Panc1 (cell line): ENCODE measurements at regions not wholly inside any gene's neighbourhood (a gene's known extent, or its start where the extent isn't known, plus 50 kb on each side); places are given as distances from the start of the nearest gene placed in this dataset.
A peak's percentile ranks its signal among the peaks of the same experiment; 100 is the strongest.

Experiments
- ATAC-seq: fragments of 200-7000 bp; cut with Tn5 transposase; 2 replicates; pipeline ENCODE4 v1.9.1; 2020; ENCODE audit warnings: mild to moderate bottlenecking, moderate library complexity
- BruUV-seq: library from RNA; stranded (reverse); fragments of 400-500 nt; replicated peaks from 2 replicates; lab custom pipeline; 2021; lab: Mats Ljungman, UMichigan
- CTCF ChIA-PET: fragments of 300-600 bp; sonication (Branson Sonifier 250); formaldehyde crosslinking; loops from one replicate; lab custom pipeline; 2022; ENCODE audit warnings: antibody characterized with exemption; lab: Charles Lee
- POLR2A ChIA-PET: fragments of 300-600 bp; sonication (Branson Sonifier 250); formaldehyde crosslinking; loops from one replicate; lab custom pipeline; 2022; ENCODE audit warnings: antibody characterized with exemption; lab: Charles Lee
- DNase-seq: peaks from one replicate; pipeline ENCODE4 v3.0.0-alpha.2; 2010; ENCODE audit warnings: low read depth, low spot score
- H3K27ac ChIP-seq: 2 replicates; pipeline ENCODE4 v1.5.1; 2011; ENCODE audit warnings: mild to moderate bottlenecking, low read length, inconsistent platforms
- H3K27me3 ChIP-seq: fragments of 200-500 bp; sonication (Bioruptor generic); 2 replicates; pipeline ENCODE4 v1.6.0; 2014; ENCODE audit warnings: low read length, inconsistent platforms; ENCODE audit not compliant: control insufficient read depth, insufficient read depth
- H3K36me3 ChIP-seq: fragments of 200-500 bp; sonication (Bioruptor generic); 2 replicates; pipeline ENCODE4 v1.5.1; 2014; ENCODE audit warnings: inconsistent platforms, mild to moderate bottlenecking, low read length, moderate library complexity; ENCODE audit not compliant: control insufficient read depth, insufficient read depth
- H3K4me1 ChIP-seq: 2 replicates; pipeline ENCODE4 v1.5.1; 2011; ENCODE audit warnings: inconsistent platforms, mild to moderate bottlenecking, low read length, moderate library complexity; ENCODE audit not compliant: control insufficient read depth, insufficient read depth
- H3K4me3 ChIP-seq, 2 experiments: 2 replicates each; pipeline ENCODE4 v1.5.1; 2011 to 2012; ENCODE audit warnings: low read depth in 2 of 2, low read length in 2 of 2, mild to moderate bottlenecking in 2 of 2, inconsistent platforms in 1 of 2, moderate library complexity in 1 of 2
- H3K9me3 ChIP-seq: fragments of 200-500 bp; sonication (Bioruptor generic); 2 replicates; pipeline ENCODE4 v1.5.1; 2014; ENCODE audit warnings: low read depth, mild to moderate bottlenecking, inconsistent platforms, low read length, moderate library complexity; ENCODE audit not compliant: control insufficient read depth, insufficient read depth
- CTCF ChIP-seq: fragments of 450-650 bp; IDR thresholded peaks from 2 replicates; pipeline ENCODE4 v1.5.1; 2017; ENCODE audit warnings: mild to moderate bottlenecking
- REST ChIP-seq, 2 experiments: IDR thresholded peaks; 2 replicates each; pipeline ENCODE4 v1.6.1; 2011 to 2012; ENCODE audit warnings: low read depth in 2 of 2, control low read depth in 1 of 2, low read length in 1 of 2, mild to moderate bottlenecking in 1 of 2, moderate library complexity in 1 of 2; ENCODE audit not compliant: insufficient read depth in 1 of 2
- SIN3A ChIP-seq: IDR thresholded peaks from 2 replicates; pipeline ENCODE4 v1.6.1; 2012; ENCODE audit warnings: low read depth, mild to moderate bottlenecking, low read length, moderate library complexity, borderline replicate concordance; ENCODE audit not compliant: insufficient read depth
- TCF7L2 ChIP-seq: IDR thresholded peaks from 2 replicates; pipeline ENCODE4 v1.6.1; 2011; ENCODE audit warnings: mild to moderate bottlenecking, low read depth, low read length, inconsistent platforms
- in situ Hi-C: cut with HindIII; loops from 2 replicates; pipeline ENCODE4 v1.10.0; 2016; ENCODE audit warnings: low sequenced_read_pairs, low pct_unique_long_range_greater_than_20kb
- intact Hi-C: fragments of 100-400 bp; cut with micrococcal nuclease; formaldehyde crosslinking; loops from one replicate; pipeline ENCODE4 v1.10.0; 2022; ENCODE audit not compliant: unreplicated experiment

DNA sequence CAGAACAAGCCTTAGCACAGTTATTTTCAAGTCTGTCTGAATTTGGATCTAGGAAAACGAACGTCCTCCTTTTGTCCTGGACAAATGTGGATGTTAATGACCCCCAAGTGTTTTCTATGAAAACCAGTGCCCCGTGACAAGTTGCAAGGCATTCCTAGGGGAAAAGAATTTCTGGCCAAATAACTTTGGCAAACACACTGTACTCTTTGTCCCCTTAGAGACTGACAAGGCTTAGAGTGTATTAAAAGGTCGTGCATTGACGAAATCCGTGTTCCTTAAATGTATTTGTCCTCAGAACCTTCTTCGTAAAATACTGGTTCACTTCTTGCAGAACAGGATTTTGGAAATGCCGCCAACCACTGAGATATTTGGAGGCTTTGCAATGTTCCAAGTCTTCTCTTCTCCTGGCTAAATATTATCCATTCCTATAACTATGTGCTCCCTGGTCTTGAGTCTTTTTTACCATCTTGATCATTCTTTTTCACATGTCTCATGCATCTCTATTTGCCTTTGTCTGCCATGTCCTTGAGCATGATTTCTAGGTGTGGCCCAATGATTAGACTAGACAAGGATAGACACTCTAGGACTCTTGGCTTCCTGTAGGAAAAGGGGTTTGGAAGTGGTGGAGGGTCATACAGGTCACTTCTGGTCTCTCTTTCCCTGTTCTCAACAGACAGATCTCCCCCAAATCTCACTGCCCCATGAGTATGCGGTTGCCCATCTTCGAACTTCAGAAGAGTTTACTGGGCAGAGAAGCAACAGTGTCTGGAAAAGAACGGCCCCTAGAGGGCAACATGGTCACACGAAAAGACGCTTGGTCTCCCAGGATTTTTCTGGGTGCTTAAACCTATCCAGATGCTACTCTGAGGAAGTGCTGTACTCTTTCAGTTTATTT lies 117.5 kb downstream of the EDEM1 start:
- peak; percentile 12 for DNase-seq
- ChIA-PET POLR2A (no interaction called here), CTCF (no interaction called here)
- in situ Hi-C loops (no loop called here), intact Hi-C loops (no loop called here)
- no peaks in the 10 kb centered on the region for H3K9me3 ChIP-seq
- H3K4me3 ChIP-seq, result no peak overlapping the region
- no TSS peak for BruUV-seq
- TF ChIP-seq TCF7L2 (no peak), SIN3A (no peak), CTCF (peak; percentile 76), REST (IDR thresholded peaks at IDR 0.05; ENCODE audit: insufficient read depth in 1 of 2, low read depth in 2 of 2, low read length in 1 of 2) (no peak)
- peaks cover 2% of the 10 kb centered on the region; the same call in 1 of the 2 replicates for H3K27me3 ChIP-seq
- H3K4me1 ChIP-seq, result no peaks in the 10 kb centered on the region
- ATAC-seq, result peak; percentile 83
- no peak overlapping the region for H3K27ac ChIP-seq
- H3K36me3 ChIP-seq, result no peaks in the 10 kb centered on the region

- Histone ChIP-seq H3K9me3 (no peaks in the 10 kb centered on the region), H3K36me3 (no peaks in the 10 kb centered on the region), H3K27ac (no peak overlapping the region), H3K4me3 (no peak overlapping the region), H3K27me3 (peaks cover 2% of the 10 kb centered on the region; the same call in 1 of the 2 replicates), H3K4me1 (no peaks in the 10 kb centered on the region)
- DNase-seq (no peak), ATAC-seq (peak; percentile 30; the same call in 1 of the 2 replicates)
- BruUV-seq, result no TSS peak
- in situ Hi-C loops, result no loop called here
- ChIA-PET POLR2A (no interaction called here), CTCF (no interaction called here)
- intact Hi-C loops, result no loop called here
- TF ChIP-seq CTCF, result peak; percentile 53
- TF ChIP-seq TCF7L2, result no peak
Measured at GRCh38 chr3:5305684-5305989, 118.1 kb downstream of the EDEM1 start.
